Panc1 (cell line): ENCODE measurements at regions not wholly inside any gene's neighbourhood (a gene's known extent, or its start where the extent isn't known, plus 50 kb on each side); places are given as distances from the start of the nearest gene placed in this dataset.

ENCODE experiments used
- ATAC-seq: fragments of 200-7000 bp; cut with Tn5 transposase; 2 replicates; pipeline ENCODE4 v1.9.1; 2020; ENCODE audit warnings: mild to moderate bottlenecking, moderate library complexity
- BruUV-seq: library from RNA; stranded (reverse); fragments of 400-500 nt; replicated peaks from 2 replicates; lab custom pipeline; 2021; lab: Mats Ljungman, UMichigan
- CTCF ChIA-PET: fragments of 300-600 bp; sonication (Branson Sonifier 250); formaldehyde crosslinking; loops from one replicate; lab custom pipeline; 2022; ENCODE audit warnings: antibody characterized with exemption; lab: Charles Lee
- POLR2A ChIA-PET: fragments of 300-600 bp; sonication (Branson Sonifier 250); formaldehyde crosslinking; loops from one replicate; lab custom pipeline; 2022; ENCODE audit warnings: antibody characterized with exemption; lab: Charles Lee
- DNase-seq: peaks from one replicate; pipeline ENCODE4 v3.0.0-alpha.2; 2010; ENCODE audit warnings: low read depth, low spot score
- H3K27ac ChIP-seq: 2 replicates; pipeline ENCODE4 v1.5.1; 2011; ENCODE audit warnings: mild to moderate bottlenecking, low read length, inconsistent platforms
- H3K27me3 ChIP-seq: fragments of 200-500 bp; sonication (Bioruptor generic); 2 replicates; pipeline ENCODE4 v1.6.0; 2014; ENCODE audit warnings: low read length, inconsistent platforms; ENCODE audit not compliant: control insufficient read depth, insufficient read depth
- H3K36me3 ChIP-seq: fragments of 200-500 bp; sonication (Bioruptor generic); 2 replicates; pipeline ENCODE4 v1.5.1; 2014; ENCODE audit warnings: inconsistent platforms, mild to moderate bottlenecking, low read length, moderate library complexity; ENCODE audit not compliant: control insufficient read depth, insufficient read depth
- H3K4me1 ChIP-seq: 2 replicates; pipeline ENCODE4 v1.5.1; 2011; ENCODE audit warnings: inconsistent platforms, mild to moderate bottlenecking, low read length, moderate library complexity; ENCODE audit not compliant: control insufficient read depth, insufficient read depth
- H3K4me3 ChIP-seq, 2 experiments: 2 replicates each; pipeline ENCODE4 v1.5.1; 2011 to 2012; ENCODE audit warnings: low read depth in 2 of 2, low read length in 2 of 2, mild to moderate bottlenecking in 2 of 2, inconsistent platforms in 1 of 2, moderate library complexity in 1 of 2
- H3K9me3 ChIP-seq: fragments of 200-500 bp; sonication (Bioruptor generic); 2 replicates; pipeline ENCODE4 v1.5.1; 2014; ENCODE audit warnings: low read depth, mild to moderate bottlenecking, inconsistent platforms, low read length, moderate library complexity; ENCODE audit not compliant: control insufficient read depth, insufficient read depth
- CTCF ChIP-seq: fragments of 450-650 bp; IDR thresholded peaks from 2 replicates; pipeline ENCODE4 v1.5.1; 2017; ENCODE audit warnings: mild to moderate bottlenecking
- POLR2AphosphoS5 ChIP-seq: IDR thresholded peaks from 2 replicates; pipeline ENCODE4 v1.6.1; 2012; ENCODE audit warnings: mild to moderate bottlenecking, low read depth, low read length, moderate library complexity
- REST ChIP-seq, 2 experiments: IDR thresholded peaks; 2 replicates each; pipeline ENCODE4 v1.6.1; 2011 to 2012; ENCODE audit warnings: low read depth in 2 of 2, control low read depth in 1 of 2, low read length in 1 of 2, mild to moderate bottlenecking in 1 of 2, moderate library complexity in 1 of 2; ENCODE audit not compliant: insufficient read depth in 1 of 2
- SIN3A ChIP-seq: IDR thresholded peaks from 2 replicates; pipeline ENCODE4 v1.6.1; 2012; ENCODE audit warnings: low read depth, mild to moderate bottlenecking, low read length, moderate library complexity, borderline replicate concordance; ENCODE audit not compliant: insufficient read depth
- TCF7L2 ChIP-seq: IDR thresholded peaks from 2 replicates; pipeline ENCODE4 v1.6.1; 2011; ENCODE audit warnings: mild to moderate bottlenecking, low read depth, low read length, inconsistent platforms
- in situ Hi-C: cut with HindIII; loops from 2 replicates; pipeline ENCODE4 v1.10.0; 2016; ENCODE audit warnings: low sequenced_read_pairs, low pct_unique_long_range_greater_than_20kb
- intact Hi-C: fragments of 100-400 bp; cut with micrococcal nuclease; formaldehyde crosslinking; loops from one replicate; pipeline ENCODE4 v1.10.0; 2022; ENCODE audit not compliant: unreplicated experiment

- ChIA-PET CTCF (no interaction called here), POLR2A (no interaction called here)
- no peaks in the 10 kb centered on the region for H3K36me3 ChIP-seq
- no peak overlapping the region for H3K4me3 ChIP-seq
- ATAC-seq (no peak), DNase-seq (no peak)
- intact Hi-C loops (no loop called here), in situ Hi-C loops (no loop called here)
- no peaks in the 10 kb centered on the region for H3K9me3 ChIP-seq
- H3K27ac ChIP-seq, result no peak overlapping the region
- H3K4me1 ChIP-seq, result no peaks in the 10 kb centered on the region
- no peaks in the 10 kb centered on the region for H3K27me3 ChIP-seq
- BruUV-seq, result no TSS peak
- no peak for TF ChIP-seq SIN3A
- TF ChIP-seq POLR2AphosphoS5, result no peak
- no peak for TF ChIP-seq CTCF
- no peak for TF ChIP-seq REST (IDR thresholded peaks at IDR 0.05; ENCODE audit: insufficient read depth in 1 of 2, low read depth in 2 of 2, low read length in 1 of 2)
- TF ChIP-seq TCF7L2, result no peak
Observed at GRCh38 chr20:17786221-17786718, 86.5 kb downstream of the BANF2 start.
